ENCODE measurements at regions not wholly inside any gene's neighbourhood (a gene's known extent, or its start where the extent isn't known, plus 50 kb on each side); places are given as distances from the start of the nearest gene placed in this dataset.

DNA sequence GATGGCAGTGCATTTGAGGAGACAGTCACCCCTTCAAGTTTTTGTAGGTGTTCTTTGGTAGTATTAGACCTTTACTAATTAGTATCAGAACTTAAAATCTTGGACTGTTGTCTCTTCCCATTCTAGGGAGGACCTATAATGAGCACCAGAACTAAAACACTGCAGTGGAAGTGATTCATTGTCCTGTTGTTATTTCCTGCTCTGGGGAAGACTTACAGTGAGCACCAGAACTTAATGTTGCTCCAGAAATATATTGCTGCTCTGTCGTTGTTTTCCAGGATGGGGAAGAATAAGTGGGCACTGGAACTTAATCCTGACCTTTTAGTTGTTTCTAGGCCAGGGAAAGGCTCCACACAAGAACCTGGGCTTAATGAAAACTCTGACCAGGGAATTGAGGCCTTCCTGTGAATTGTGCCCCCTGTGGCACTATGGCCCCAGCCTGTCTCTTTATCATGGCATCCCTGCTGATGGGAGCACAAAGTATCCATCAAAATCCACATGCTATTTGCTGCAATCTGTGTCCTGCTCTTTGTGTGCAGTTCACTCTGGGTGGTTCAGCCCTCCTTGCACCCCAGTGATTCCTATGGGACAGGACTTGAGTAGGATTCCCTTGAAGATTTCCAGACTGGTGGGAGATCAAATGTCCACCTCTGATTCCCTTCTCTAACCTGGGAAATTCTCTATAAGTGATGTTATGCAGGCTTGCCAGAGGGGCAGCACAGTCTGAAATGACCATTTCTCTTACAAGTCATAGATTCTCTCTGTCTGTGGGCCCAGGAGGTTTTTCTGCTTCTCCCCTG lies 175.8 kb downstream of the PAWR start:
- ATAC-seq = no peak
- WGBS (ENCODE audit: missing lambda C conversion rate) = 90% methylated on average over 1 of the region's 1 CpG
- no peak for DNase-seq (ENCODE audit: low read depth in 1 of 2, low spot score in 1 of 2)
- ChIA-PET POLR2A (no interaction called here), CTCF (no interaction called here)
- no peak overlapping the region for H3K4me2 ChIP-seq
- peaks cover 9% of the 10 kb centered on the region; the same call in 1 of the 3 replicates for H3K9me3 ChIP-seq
- 0 out of 6 replicates have a peak overlapping the region, but pooled peaks of 1 of the 2 experiments have one; percentile 7 for H3K27ac ChIP-seq
- no peak for FAIRE-seq
- no peak overlapping the region for H3K4me3 ChIP-seq
- H3K4me1 ChIP-seq = no peaks in the 10 kb centered on the region
- TF ChIP-seq EP300 (IDR thresholded peaks at IDR 0.05) (no peak), KDM1A (IDR thresholded peaks at IDR 0.05; ENCODE audit: low read depth) (no peak), POLR2AphosphoS2 (conservative IDR thresholded peaks at IDR 0.05; ENCODE audit: low read length) (no peak), POLR2A (IDR thresholded peaks at IDR 0.05; ENCODE audit: low read length) (no peak), ZSCAN20 (CRISPR knock-in tag; IDR thresholded peaks at IDR 0.05) (no peak), TFCP2L1 (CRISPR knock-in tag; IDR thresholded peaks at IDR 0.05) (no peak), KDM5A (IDR thresholded peaks at IDR 0.05) (no peak), ZNF302 (CRISPR knock-in tag; IDR thresholded peaks at IDR 0.05) (no peak), SMC3 (IDR thresholded peaks at IDR 0.05) (no peak), MAFK (IDR thresholded peaks at IDR 0.05; ENCODE audit: partially characterized antibody) (no peak)
- TF ChIP-seq, protein P1, sequence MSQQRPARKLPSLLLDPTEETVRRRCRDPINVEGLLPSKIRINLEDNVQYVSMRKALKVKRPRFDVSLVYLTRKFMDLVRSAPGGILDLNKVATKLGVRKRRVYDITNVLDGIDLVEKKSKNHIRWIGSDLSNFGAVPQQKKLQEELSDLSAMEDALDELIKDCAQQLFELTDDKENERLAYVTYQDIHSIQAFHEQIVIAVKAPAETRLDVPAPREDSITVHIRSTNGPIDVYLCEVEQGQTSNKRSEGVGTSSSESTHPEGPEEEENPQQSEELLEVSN (IDR thresholded peaks at IDR 0.05; ENCODE audit: borderline replicate concordance, low read depth) = no peak
- TF ChIP-seq, protein P2, sequence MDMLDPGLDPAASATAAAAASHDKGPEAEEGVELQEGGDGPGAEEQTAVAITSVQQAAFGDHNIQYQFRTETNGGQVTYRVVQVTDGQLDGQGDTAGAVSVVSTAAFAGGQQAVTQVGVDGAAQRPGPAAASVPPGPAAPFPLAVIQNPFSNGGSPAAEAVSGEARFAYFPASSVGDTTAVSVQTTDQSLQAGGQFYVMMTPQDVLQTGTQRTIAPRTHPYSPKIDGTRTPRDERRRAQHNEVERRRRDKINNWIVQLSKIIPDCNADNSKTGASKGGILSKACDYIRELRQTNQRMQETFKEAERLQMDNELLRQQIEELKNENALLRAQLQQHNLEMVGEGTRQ (IDR thresholded peaks at IDR 0.05) = no peak
- TF ChIP-seq, protein P3, sequence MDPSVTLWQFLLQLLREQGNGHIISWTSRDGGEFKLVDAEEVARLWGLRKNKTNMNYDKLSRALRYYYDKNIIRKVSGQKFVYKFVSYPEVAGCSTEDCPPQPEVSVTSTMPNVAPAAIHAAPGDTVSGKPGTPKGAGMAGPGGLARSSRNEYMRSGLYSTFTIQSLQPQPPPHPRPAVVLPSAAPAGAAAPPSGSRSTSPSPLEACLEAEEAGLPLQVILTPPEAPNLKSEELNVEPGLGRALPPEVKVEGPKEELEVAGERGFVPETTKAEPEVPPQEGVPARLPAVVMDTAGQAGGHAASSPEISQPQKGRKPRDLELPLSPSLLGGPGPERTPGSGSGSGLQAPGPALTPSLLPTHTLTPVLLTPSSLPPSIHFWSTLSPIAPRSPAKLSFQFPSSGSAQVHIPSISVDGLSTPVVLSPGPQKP (IDR thresholded peaks at IDR 0.05; ENCODE audit: low read depth, low read length) = no peak
- TF ChIP-seq, protein P4, sequence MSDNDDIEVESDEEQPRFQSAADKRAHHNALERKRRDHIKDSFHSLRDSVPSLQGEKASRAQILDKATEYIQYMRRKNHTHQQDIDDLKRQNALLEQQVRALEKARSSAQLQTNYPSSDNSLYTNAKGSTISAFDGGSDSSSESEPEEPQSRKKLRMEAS (IDR thresholded peaks at IDR 0.05) = no peak

DNA sequence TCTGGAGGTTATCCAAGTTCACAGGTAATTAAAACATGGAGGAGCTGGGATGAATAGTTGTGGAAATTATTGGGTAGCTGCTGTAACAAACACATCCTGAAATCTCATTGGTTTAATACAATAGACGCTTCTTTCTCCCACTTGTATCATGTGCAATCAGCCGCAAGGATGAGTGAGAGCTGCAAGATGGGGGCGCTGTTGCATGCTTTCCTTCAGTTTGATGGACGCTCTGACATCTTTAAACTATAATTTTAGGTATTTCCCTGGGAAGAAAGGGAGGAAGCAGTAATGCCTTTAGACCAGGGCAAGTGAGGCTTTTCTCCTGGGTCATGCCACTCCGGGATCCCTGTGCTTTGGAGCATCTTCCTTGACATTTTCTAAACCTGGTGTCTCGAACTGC lies 178.7 kb downstream of the PAWR start:
- CTCF ChIA-PET = interaction anchor here (0.6 kb wide), 1 partner anchor 10 kb away, joined by 3 read pairs; no protein-coding TSS in a partner anchor
- POLR2A ChIA-PET = no interaction called here
- FAIRE-seq (no peak), ATAC-seq (peak in 1 of 2 experiments; percentile 62; a peak in 3 of 6 replicates), DNase-seq (ENCODE audit: low read depth in 1 of 2, low spot score in 1 of 2) (peak in 1 of 2 experiments; percentile 34)
- TF ChIP-seq HOXA7 (CRISPR knock-in tag; IDR thresholded peaks at IDR 0.05) (no peak), RAD21 (conservative IDR thresholded peaks at IDR 0.05 in 1 of 2, IDR thresholded peaks at IDR 0.05 in 1 of 2) (peak in 1 of 2 experiments; percentile 23; a peak in 1 of 5 replicates)
- TF ChIP-seq, protein P5, sequence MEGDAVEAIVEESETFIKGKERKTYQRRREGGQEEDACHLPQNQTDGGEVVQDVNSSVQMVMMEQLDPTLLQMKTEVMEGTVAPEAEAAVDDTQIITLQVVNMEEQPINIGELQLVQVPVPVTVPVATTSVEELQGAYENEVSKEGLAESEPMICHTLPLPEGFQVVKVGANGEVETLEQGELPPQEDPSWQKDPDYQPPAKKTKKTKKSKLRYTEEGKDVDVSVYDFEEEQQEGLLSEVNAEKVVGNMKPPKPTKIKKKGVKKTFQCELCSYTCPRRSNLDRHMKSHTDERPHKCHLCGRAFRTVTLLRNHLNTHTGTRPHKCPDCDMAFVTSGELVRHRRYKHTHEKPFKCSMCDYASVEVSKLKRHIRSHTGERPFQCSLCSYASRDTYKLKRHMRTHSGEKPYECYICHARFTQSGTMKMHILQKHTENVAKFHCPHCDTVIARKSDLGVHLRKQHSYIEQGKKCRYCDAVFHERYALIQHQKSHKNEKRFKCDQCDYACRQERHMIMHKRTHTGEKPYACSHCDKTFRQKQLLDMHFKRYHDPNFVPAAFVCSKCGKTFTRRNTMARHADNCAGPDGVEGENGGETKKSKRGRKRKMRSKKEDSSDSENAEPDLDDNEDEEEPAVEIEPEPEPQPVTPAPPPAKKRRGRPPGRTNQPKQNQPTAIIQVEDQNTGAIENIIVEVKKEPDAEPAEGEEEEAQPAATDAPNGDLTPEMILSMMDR (IDR thresholded peaks at IDR 0.05) = peak; percentile 21; the same call in 2 of the 3 replicates
- peaks cover 9% of the 10 kb centered on the region; the same call in 1 of the 3 replicates for H3K9me3 ChIP-seq
- H3K27ac ChIP-seq = 0 out of 6 replicates have a peak overlapping the region, but pooled peaks of 1 of the 2 experiments have one; percentile 30
- H3K4me1 ChIP-seq = no peaks in the 10 kb centered on the region
- H3K4me2 ChIP-seq = no peak overlapping the region
- H3K4me3 ChIP-seq = no peak overlapping the region
- 91% methylated on average over 6 of the region's 6 CpGs for WGBS (ENCODE audit: missing lambda C conversion rate)

DNA sequence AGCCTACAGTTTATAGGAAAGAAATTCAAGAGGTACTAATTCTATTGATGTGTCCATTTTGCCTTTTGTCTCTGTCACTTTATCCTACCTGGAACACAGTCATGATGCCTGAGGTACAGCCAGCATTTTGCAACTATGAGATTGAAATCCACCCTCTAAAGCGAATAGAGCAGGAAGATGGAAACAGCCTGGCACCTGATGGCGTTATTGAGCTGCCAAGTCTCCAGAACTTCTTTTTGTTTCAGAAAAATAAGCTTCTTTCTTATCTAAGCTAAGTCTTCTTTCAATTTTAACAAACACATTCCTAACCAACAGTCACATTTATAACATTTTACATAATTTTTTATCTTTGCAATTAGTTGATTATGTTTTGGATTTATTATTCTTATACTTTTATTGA lies 182.1 kb downstream of the PAWR start:
- TF ChIP-seq RAD21 (conservative IDR thresholded peaks at IDR 0.05 in 1 of 2, IDR thresholded peaks at IDR 0.05 in 1 of 2) (0 out of 5 replicates have a peak, but pooled peaks have one; percentile 15 to 26), HOXB5 (CRISPR knock-in tag; IDR thresholded peaks at IDR 0.05) (no peak), SREBF2 (IDR thresholded peaks at IDR 0.05) (no peak)
- TF ChIP-seq, protein P5 (IDR thresholded peaks at IDR 0.05) = no peak
- TF ChIP-seq, protein P6, sequence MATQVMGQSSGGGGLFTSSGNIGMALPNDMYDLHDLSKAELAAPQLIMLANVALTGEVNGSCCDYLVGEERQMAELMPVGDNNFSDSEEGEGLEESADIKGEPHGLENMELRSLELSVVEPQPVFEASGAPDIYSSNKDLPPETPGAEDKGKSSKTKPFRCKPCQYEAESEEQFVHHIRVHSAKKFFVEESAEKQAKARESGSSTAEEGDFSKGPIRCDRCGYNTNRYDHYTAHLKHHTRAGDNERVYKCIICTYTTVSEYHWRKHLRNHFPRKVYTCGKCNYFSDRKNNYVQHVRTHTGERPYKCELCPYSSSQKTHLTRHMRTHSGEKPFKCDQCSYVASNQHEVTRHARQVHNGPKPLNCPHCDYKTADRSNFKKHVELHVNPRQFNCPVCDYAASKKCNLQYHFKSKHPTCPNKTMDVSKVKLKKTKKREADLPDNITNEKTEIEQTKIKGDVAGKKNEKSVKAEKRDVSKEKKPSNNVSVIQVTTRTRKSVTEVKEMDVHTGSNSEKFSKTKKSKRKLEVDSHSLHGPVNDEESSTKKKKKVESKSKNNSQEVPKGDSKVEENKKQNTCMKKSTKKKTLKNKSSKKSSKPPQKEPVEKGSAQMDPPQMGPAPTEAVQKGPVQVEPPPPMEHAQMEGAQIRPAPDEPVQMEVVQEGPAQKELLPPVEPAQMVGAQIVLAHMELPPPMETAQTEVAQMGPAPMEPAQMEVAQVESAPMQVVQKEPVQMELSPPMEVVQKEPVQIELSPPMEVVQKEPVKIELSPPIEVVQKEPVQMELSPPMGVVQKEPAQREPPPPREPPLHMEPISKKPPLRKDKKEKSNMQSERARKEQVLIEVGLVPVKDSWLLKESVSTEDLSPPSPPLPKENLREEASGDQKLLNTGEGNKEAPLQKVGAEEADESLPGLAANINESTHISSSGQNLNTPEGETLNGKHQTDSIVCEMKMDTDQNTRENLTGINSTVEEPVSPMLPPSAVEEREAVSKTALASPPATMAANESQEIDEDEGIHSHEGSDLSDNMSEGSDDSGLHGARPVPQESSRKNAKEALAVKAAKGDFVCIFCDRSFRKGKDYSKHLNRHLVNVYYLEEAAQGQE (IDR thresholded peaks at IDR 0.05) = no peak
- no peak overlapping the region for H3K27ac ChIP-seq
- 0 out of 3 replicates have a peak, but pooled peaks cover 7% of the 10 kb centered on the region for H3K9me3 ChIP-seq
- DNase-seq (ENCODE audit: low read depth in 1 of 2, low spot score in 1 of 2) (no peak), FAIRE-seq (no peak), ATAC-seq (no peak)
- WGBS (ENCODE audit: missing lambda C conversion rate) = 86% methylated on average over 2 of the region's 2 CpGs
- no peak overlapping the region for H3K4me2 ChIP-seq
- H3K4me3 ChIP-seq = no peak overlapping the region
- H3K4me1 ChIP-seq = no peaks in the 10 kb centered on the region
- ChIA-PET POLR2A (no interaction called here), CTCF (interaction anchor here (1.4 kb wide), 1 partner anchor 12 kb away, joined by 3 read pairs; no protein-coding TSS in a partner anchor)
